Gastroesophageal sphincter (tissue), 3 donors: ENCODE measurements at regions not wholly inside any gene's neighbourhood (a gene's known extent, or its start where the extent isn't known, plus 50 kb on each side); places are given as distances from the start of the nearest gene placed in this dataset.

Experiments
- POLR2A ChIP-seq, 2 donors: fragments of 450-650 bp; IDR thresholded peaks; one replicate each; pipeline ENCODE4 v1.6.1; 2017; ENCODE audit warnings: antibody characterized with exemption in 2 of 2, mild to moderate bottlenecking in 2 of 2, moderate library complexity in 1 of 2
- TF ChIP-seq, protein P1 (sequence below), 4 experiments: fragments of 200-600 bp in 2 of 4; fragments of 450-650 bp in 2 of 4; sonication (generic) in 1 of 4; IDR thresholded peaks; one replicate each; pipeline ENCODE4 v1.5.1; 2017 to 2019; ENCODE audit warnings: antibody characterized with exemption in 4 of 4, mild to moderate bottlenecking in 2 of 4, moderate library complexity in 2 of 4

DNA sequence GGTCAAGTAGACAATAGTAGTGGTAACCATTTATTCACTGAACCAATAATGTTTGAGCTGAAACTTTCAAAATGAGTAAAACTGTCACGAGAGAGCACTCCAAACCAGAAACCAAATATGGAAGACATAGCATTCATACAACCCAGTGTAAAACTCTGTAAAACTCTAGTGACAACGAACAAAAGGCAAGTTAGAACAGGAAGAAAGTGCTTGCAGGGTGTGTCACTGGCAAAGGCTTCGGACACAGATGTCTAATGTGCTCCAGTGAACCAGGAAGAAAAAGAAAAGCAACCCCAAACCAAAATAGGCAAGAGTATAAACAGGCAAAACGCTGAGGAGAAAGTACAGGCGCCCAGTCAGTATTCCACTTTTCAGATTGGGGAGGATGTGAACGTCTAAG lies 79.3 kb upstream of the FZD10 start:
- TF ChIP-seq POLR2A (IDR thresholded peaks at IDR 0.05), result no peak
- TF ChIP-seq, protein P1, sequence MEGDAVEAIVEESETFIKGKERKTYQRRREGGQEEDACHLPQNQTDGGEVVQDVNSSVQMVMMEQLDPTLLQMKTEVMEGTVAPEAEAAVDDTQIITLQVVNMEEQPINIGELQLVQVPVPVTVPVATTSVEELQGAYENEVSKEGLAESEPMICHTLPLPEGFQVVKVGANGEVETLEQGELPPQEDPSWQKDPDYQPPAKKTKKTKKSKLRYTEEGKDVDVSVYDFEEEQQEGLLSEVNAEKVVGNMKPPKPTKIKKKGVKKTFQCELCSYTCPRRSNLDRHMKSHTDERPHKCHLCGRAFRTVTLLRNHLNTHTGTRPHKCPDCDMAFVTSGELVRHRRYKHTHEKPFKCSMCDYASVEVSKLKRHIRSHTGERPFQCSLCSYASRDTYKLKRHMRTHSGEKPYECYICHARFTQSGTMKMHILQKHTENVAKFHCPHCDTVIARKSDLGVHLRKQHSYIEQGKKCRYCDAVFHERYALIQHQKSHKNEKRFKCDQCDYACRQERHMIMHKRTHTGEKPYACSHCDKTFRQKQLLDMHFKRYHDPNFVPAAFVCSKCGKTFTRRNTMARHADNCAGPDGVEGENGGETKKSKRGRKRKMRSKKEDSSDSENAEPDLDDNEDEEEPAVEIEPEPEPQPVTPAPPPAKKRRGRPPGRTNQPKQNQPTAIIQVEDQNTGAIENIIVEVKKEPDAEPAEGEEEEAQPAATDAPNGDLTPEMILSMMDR (IDR thresholded peaks at IDR 0.05), result no peak
